A549 (cell line): ENCODE measurements at regions not wholly inside any gene's neighbourhood (a gene's known extent, or its start where the extent isn't known, plus 50 kb on each side); places are given as distances from the start of the nearest gene placed in this dataset.
"Not testable (repeated sequence)": the region's sequence is repeated elsewhere in the genome, so short reads cannot be mapped to it uniquely, and the experiment has no call there.

Experiments
- BCL3 ChIP-seq: fragments of >200 bp; sonication (Bioruptor Twin); formaldehyde crosslinking; IDR thresholded peaks from 3 replicates; pipeline ENCODE4 v1.6.1; 2016
- CBX8 ChIP-seq: fragments of 200-600 bp; sonication (generic); IDR thresholded peaks from 2 replicates; pipeline ENCODE4 v1.6.1; 2016
- CTCF ChIP-seq: fragments of >200 bp; sonication (Bioruptor Twin); formaldehyde crosslinking; IDR thresholded peaks from 3 replicates; pipeline ENCODE4 v1.5.1; 2016
- EP300 ChIP-seq, 2 experiments: fragments of >200 bp; sonication (Bioruptor Twin); formaldehyde crosslinking; IDR thresholded peaks; 2 replicates in 1 of 2; 3 replicates in 1 of 2; pipeline ENCODE4 v1.6.1; 2016 to 2017
- HDAC2 ChIP-seq: fragments of 200-600 bp; sonication (generic); IDR thresholded peaks from 2 replicates; pipeline ENCODE4 v1.6.1; 2016
- JUNB ChIP-seq: fragments of >200 bp; sonication (Bioruptor Twin); formaldehyde crosslinking; IDR thresholded peaks from 2 replicates; pipeline ENCODE4 v1.6.1; 2016
- MAX ChIP-seq: IDR thresholded peaks from 2 replicates; pipeline ENCODE4 v1.6.1; 2012
- NFE2L2 ChIP-seq: fragments of 150-350 bp; conservative IDR thresholded peaks from 2 replicates; pipeline ENCODE4 v1.6.1; 2014; ENCODE audit warnings: low read length
- POLR2A ChIP-seq: IDR thresholded peaks from 2 replicates; pipeline ENCODE4 v1.6.1; 2012; ENCODE audit warnings: mild to moderate bottlenecking, low read length
- RAD21 ChIP-seq, 2 experiments: fragments of >200 bp in 1 of 2; sonication (Bioruptor Twin) in 1 of 2; formaldehyde crosslinking in 1 of 2; IDR thresholded peaks in 1 of 2; conservative IDR thresholded peaks in 1 of 2; 2 replicates in 1 of 2; 3 replicates in 1 of 2; pipeline ENCODE4 v1.6.1; 2012 to 2018; ENCODE audit warnings: inconsistent platforms in 1 of 2
- REST ChIP-seq: fragments of 200-600 bp; sonication (generic); IDR thresholded peaks from 2 replicates; pipeline ENCODE4 v1.6.1; 2016; ENCODE audit warnings: antibody characterized with exemption, mild to moderate bottlenecking, moderate library complexity

- not testable (repeated sequence) for TF ChIP-seq EP300 (IDR thresholded peaks at IDR 0.05); CTCF; POLR2A; CBX8; MAX; BCL3; REST; RAD21 (conservative IDR thresholded peaks at IDR 0.05 in 1 of 2, IDR thresholded peaks at IDR 0.05 in 1 of 2); HDAC2; NFE2L2; JUNB
These were observed 297.2 kb upstream of the DDI1 start for GRCh38 chr11:103739074-103739796.
